C1 segment of cervical spinal cord (tissue), 14 donors: ENCODE measurements at regions not wholly inside any gene's neighbourhood (a gene's known extent, or its start where the extent isn't known, plus 50 kb on each side); places are given as distances from the start of the nearest gene placed in this dataset.

Experiments used
- DNase-seq, 14 donors: peaks; one replicate each; lab custom pipeline; 2025; lab: John Stamatoyannopoulos, UW

GRCh38 chr12:107549651-107550480 is 135.7 kb upstream of the PWP1 start:
- no peak for DNase-seq

GRCh38 chr12:107551434-107551833 is 134.2 kb upstream of the PWP1 start:
- DNase-seq: no peak

- no peak for DNase-seq
These were observed 133.3 kb upstream of the PWP1 start for GRCh38 chr12:107552263-107552662.

GRCh38 chr12:107553211-107553765 is 132.3 kb upstream of the PWP1 start:
- no peak for DNase-seq

GRCh38 chr12:107554941-107555340 is 130.7 kb upstream of the PWP1 start:
- no peak for DNase-seq

DNA sequence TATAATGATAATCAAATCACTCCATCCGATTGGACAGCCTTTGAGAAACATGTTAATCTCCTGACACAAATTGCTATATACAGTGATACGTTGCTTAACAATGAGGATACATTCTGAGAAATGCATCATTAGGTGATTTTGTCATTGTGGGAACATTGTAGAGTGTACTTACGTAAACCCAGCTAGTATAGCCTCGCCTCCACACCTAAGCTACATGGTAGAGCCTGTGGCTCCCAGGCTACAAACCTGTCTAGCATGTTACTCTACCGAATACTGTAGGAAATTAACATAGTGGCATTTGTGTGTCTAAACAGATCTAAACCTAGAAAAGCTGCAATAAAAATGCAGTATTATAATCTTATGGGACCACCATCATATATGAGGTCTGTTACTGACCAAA is 128.6 kb upstream of the PWP1 start:
- no peak for DNase-seq

GRCh38 chr12:107557589-107558100 is 128.0 kb upstream of the PWP1 start:
- no peak for DNase-seq

GRCh38 chr12:107558141-107558815 is 127.3 kb upstream of the PWP1 start:
- no peak for DNase-seq

DNA sequence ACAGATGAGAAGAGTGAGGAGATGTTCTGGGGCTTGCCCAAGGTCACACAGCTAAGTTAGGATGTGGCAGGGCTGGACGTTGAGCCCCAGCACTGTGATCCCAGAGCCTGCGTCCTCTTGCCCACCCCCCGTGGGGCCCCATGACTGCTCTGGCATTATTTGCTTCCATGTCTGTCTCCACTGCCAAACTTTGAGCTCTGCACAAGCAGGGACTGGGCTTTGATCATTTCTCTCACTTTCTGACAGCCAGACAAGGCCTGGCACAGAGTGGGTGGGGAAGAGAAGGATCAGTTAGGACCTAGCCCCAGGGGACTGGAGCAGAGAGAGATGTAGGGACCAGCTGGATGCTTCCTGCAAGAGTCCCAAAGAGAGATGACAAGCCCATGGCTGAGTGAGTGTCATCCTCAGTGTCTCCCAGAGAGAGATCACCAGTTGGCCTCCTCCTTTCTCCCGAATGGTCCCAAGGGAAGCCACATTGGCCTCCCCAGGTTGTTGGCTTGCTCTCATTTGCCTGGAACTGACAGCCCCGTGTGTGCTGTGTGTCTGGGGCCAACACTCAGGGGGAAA is 126.7 kb upstream of the PWP1 start:
- DNase-seq: no peak

- DNase-seq: no peak
These were observed 125.3 kb upstream of the PWP1 start for GRCh38 chr12:107560165-107560898.

GRCh38 chr12:107560899-107561285 is 124.7 kb upstream of the PWP1 start:
- no peak for DNase-seq

GRCh38 chr12:107564946-107565345 is 120.7 kb upstream of the PWP1 start:
- no peak for DNase-seq

- no peak for DNase-seq
These were observed 120.0 kb upstream of the PWP1 start for GRCh38 chr12:107565551-107565950.

DNA sequence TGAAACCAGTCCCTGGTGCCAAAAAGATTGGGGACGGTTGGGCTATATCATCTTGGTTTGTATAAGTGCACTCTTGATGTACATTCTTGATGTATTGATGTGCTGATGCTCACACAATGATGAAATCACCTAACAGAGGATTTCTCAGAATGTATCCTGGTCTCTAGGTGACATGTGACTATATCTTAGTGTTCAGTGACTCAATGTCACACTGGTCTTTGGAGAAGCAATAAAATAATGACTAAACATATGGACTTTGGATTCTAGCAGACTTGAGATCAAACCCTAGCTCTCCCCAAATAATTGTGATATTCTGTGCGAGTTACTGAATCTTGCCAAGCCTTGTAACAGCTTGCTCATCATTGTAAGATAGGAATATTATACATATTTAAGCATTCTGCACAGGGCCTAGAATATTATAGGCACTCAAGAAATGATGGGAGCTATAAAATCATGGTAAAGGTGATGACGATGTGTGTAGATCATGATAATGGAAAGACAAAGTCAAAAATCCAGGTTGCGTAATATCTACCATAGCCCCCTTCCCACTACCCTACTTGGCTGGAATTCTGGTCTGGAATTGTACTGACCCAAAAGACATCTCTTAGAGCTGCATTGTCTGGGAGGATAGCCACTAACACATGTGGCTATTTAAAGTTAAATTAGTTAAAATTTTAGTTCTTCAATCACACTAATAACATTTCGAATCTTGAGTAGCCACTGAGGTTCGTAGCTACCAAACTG is 117.6 kb upstream of the PWP1 start:
- DNase-seq: no peak

DNA sequence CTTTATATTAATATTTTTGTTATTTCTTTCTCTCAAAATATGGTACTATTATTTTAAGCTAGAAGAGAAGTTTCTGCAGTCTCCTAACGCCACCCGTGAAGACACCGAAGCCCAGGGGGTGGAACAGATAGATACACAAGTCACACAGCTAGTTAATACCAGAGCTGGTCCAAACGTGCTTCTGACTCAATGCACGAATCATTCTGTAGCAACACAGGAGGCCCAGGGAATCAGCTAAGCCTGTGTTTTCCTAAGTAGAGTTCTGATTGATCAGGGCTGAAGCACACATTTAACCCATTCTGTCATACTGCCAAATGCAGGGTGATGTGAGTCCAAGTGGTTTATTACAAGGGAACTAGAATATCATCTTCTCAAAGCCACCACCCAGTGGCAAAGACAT is 116.9 kb upstream of the PWP1 start:
- no peak for DNase-seq

- no peak for DNase-seq
These were observed 114.9 kb upstream of the PWP1 start for GRCh38 chr12:107570721-107571120.

GRCh38 chr12:107571492-107571891 is 114.1 kb upstream of the PWP1 start:
- DNase-seq: no peak

- DNase-seq: no peak
These were observed 110.9 kb upstream of the PWP1 start for GRCh38 chr12:107574691-107575090.

DNA sequence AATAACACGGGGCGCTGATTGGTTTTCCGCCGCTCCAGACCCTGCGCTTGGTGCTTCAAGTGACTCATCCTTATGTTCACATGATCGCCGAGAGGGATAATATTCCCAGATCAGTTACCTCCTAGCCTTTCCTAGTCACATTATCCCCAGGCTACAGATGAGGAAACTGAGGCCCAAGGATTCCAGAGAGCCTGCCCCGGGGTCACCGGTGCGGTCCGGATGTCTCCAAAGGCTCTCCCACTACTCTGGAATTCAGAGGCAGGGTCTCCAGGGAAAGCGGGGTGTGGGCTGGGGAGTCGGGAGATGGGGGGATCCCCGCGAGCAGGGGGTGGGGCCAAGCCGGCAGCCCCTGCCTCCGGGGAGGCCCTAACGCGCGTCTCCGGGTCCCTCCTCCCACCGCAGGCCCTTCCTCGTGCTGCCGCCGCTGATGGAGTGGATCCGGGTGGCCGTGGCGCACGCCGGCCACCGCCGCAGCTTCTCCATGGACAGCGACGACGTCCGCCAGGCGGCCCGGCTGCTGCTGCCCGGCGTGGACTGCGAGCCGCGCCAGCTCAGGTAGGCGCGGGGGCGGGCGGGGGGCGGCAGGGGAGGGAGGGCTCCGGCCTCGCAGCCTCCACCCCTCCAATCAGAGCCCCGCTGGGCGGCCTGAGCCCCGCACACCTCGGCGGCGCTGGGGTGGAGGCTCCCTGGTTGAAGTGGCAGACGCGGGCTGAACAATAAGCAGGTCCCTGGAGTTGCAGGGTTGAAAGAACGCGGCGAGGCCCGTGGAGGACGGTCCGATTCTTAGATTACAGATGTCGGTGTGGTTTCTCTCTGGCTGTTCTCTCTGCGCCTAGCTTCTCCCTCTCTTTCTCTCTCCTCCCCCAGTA is 104.6 kb upstream of the PWP1 start:
- no peak for DNase-seq

DNA sequence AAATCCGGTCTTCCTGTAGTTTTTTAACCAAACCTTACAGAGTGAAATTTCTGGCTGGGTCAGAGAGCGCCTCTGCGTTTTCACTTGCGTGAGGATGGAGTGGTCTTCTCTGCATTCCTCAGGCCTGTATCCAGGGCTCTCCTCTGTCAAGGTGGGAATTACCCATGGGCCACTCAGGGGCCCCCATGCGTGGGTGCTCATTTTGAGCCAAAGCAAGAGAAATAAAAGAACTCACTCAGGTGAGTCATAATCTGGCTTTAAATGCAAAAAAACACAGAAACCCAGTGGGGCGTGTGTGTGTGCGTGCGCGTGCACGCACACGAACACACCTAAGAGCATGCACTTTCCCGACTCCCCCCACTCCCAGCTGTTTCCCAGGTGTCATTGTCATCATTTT is 104.0 kb upstream of the PWP1 start:
- no peak for DNase-seq
